Omental fat pad (tissue), 3 donors: ENCODE measurements at regions not wholly inside any gene's neighbourhood (a gene's known extent, or its start where the extent isn't known, plus 50 kb on each side); places are given as distances from the start of the nearest gene placed in this dataset.

Experiments used
- ATAC-seq: fragments of 150-250 bp; one replicate; pipeline ENCODE4 v1.9.1; 2016; ENCODE audit warnings: mild to moderate bottlenecking, moderate library complexity; ENCODE audit not compliant: low FRiP score
- DNase-seq: peaks from one replicate; pipeline ENCODE4 v3.0.0-alpha.2; 2019; ENCODE audit warnings: low spot score
- TF ChIP-seq, protein P1 (sequence below), 3 donors: fragments of 450-650 bp; IDR thresholded peaks; one replicate each; pipeline ENCODE4 v1.5.1; 2016 to 2017; ENCODE audit warnings: antibody characterized with exemption in 3 of 3, mild to moderate bottlenecking in 3 of 3, moderate library complexity in 2 of 3

GRCh38 chr14:55756078-55756477 lies 176.1 kb downstream of the KTN1 start:
- TF ChIP-seq, protein P1, sequence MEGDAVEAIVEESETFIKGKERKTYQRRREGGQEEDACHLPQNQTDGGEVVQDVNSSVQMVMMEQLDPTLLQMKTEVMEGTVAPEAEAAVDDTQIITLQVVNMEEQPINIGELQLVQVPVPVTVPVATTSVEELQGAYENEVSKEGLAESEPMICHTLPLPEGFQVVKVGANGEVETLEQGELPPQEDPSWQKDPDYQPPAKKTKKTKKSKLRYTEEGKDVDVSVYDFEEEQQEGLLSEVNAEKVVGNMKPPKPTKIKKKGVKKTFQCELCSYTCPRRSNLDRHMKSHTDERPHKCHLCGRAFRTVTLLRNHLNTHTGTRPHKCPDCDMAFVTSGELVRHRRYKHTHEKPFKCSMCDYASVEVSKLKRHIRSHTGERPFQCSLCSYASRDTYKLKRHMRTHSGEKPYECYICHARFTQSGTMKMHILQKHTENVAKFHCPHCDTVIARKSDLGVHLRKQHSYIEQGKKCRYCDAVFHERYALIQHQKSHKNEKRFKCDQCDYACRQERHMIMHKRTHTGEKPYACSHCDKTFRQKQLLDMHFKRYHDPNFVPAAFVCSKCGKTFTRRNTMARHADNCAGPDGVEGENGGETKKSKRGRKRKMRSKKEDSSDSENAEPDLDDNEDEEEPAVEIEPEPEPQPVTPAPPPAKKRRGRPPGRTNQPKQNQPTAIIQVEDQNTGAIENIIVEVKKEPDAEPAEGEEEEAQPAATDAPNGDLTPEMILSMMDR (IDR thresholded peaks at IDR 0.05), result no peak
- DNase-seq (no peak), ATAC-seq (no peak)

- DNase-seq (no peak), ATAC-seq (no peak)
- TF ChIP-seq, protein P1 (IDR thresholded peaks at IDR 0.05), result no peak
Measured at GRCh38 chr14:55756557-55756956, 176.6 kb downstream of the KTN1 start.

DNA sequence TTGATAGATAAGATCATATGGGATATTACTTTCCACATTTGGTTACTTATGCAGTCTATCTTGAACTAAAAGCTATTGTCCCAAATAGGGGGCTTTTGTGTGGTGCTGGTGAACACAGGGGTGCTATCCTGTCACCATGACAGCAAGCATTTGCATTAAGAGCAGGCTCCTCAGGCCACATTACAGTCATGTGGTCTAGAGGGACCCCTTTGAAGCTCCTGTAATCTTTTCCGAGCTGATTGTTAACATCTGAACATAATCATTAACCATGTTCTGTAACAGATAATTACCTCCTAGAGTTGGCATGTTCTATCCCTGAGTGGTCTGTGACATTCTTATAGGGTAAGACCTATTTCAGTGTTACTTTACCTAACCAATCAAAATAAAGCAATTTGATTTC lies 178.8 kb downstream of the KTN1 start:
- TF ChIP-seq, protein P1 (IDR thresholded peaks at IDR 0.05), result no peak
- ATAC-seq (no peak), DNase-seq (no peak)

- DNase-seq, result no peak
- ATAC-seq, result no peak
- TF ChIP-seq, protein P1 (IDR thresholded peaks at IDR 0.05), result no peak
Measured at GRCh38 chr14:55760789-55761566, 181.0 kb downstream of the KTN1 start.

- TF ChIP-seq, protein P1 (IDR thresholded peaks at IDR 0.05), result no peak
- no peak for ATAC-seq
- DNase-seq, result no peak
Measured at GRCh38 chr14:55761651-55762050, 181.6 kb downstream of the KTN1 start.

DNA sequence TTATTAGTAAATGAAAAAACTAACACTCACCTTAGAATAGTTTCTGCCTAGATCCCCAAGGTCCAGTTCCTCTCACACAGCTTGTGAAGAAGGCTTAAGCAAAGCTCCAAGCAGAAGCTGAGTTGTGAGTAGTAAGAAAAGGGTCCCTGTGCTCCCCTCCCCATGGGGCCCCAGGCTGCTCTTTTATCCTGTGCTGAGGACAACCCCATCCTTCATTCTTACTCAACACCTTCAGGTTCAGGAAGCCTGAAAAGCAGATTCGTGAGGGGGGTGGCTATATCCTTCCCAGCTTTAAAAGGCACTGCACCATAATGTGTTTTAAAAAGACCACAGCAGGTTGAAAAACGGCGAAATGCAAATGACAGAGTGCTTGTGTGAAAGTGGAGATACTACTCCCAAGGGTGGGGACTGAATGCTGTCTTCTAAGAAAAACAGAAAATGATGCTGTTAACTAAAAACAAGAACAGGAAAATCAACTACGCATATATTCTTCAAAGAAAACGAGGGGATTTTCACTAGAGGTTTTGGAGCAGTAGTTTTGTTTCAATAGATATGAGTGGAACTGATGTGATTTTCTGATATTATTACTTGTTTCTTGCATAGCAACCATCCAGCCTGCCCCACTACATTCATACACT lies 182.7 kb downstream of the KTN1 start:
- DNase-seq, result no peak
- TF ChIP-seq, protein P1 (IDR thresholded peaks at IDR 0.05), result no peak
- no peak for ATAC-seq

DNA sequence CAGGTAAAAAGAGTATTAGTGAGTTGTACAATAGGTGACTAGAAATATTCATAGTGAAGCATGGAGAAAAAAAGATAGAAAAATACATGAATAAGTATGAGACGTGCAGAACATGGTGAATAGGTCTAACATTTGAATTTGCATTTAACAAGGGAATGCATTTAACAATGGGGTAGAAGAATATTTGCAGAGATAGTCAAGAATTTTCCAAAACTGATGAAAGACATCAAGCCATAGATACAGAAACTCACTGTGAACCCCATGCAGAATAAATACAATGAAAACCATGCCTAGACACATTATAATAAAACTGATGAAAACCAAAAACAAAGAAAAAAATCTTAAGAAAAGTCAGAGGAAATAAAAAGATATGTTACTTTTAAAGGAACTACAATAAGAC lies 184.8 kb downstream of the KTN1 start:
- DNase-seq (no peak), ATAC-seq (no peak)
- TF ChIP-seq, protein P1 (IDR thresholded peaks at IDR 0.05), result no peak
